Activated CD8-positive, alpha-beta memory T cell treated with anti-CD3 and anti-CD28 coated beads for 24 hours (primary cell): ENCODE measurements at regions not wholly inside any gene's neighbourhood (a gene's known extent, or its start where the extent isn't known, plus 50 kb on each side); places are given as distances from the start of the nearest gene placed in this dataset.
A peak's percentile ranks its signal among the peaks of the same experiment; 100 is the strongest.

Experiments
- DNase-seq: peaks from one replicate; pipeline ENCODE4 v3.0.0-alpha.2; 2020

DNA sequence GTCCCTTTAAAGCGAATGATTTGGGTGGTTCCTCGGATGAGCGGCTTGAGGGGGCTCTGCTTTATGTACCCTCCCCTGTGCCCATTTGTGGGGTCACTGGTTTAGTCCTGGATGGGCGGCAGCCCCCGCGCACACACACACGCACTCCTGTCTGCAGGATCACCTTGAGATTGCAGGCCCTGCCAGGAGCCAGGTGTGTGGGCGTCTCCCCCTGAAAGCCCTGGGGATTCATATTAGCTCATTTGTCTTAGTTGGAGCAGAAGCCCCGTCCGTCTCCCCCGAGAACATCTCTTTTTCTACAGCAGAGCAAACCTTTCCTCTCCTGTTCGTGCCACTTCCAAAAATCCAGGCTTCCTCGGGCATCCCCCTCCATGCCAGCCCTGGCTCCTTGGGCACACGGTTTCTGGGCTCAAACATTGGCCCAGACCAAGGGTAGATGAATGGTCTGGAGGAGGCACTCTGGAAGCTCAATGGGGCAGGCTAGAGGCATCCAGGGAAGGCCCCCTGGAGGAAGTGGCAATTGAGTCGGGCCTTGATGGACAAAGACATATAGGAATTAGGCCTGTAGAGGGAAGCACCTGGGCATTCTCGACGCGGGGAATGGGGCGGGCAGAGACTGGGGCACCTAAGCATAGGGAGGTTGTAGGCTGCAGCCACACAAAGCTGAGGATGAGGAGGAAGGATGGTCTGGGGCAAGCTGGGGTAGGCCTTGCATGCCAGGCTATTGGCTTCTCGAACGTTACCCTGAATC lies 218.5 kb upstream of the GSE1 start:
- peak; percentile 52 for DNase-seq

GRCh38 chr16:85395207-85395912 lies 217.8 kb upstream of the GSE1 start:
- DNase-seq, result peak; percentile 43

GRCh38 chr16:85395913-85396878 lies 216.9 kb upstream of the GSE1 start:
- DNase-seq, result peak; percentile 46

DNA sequence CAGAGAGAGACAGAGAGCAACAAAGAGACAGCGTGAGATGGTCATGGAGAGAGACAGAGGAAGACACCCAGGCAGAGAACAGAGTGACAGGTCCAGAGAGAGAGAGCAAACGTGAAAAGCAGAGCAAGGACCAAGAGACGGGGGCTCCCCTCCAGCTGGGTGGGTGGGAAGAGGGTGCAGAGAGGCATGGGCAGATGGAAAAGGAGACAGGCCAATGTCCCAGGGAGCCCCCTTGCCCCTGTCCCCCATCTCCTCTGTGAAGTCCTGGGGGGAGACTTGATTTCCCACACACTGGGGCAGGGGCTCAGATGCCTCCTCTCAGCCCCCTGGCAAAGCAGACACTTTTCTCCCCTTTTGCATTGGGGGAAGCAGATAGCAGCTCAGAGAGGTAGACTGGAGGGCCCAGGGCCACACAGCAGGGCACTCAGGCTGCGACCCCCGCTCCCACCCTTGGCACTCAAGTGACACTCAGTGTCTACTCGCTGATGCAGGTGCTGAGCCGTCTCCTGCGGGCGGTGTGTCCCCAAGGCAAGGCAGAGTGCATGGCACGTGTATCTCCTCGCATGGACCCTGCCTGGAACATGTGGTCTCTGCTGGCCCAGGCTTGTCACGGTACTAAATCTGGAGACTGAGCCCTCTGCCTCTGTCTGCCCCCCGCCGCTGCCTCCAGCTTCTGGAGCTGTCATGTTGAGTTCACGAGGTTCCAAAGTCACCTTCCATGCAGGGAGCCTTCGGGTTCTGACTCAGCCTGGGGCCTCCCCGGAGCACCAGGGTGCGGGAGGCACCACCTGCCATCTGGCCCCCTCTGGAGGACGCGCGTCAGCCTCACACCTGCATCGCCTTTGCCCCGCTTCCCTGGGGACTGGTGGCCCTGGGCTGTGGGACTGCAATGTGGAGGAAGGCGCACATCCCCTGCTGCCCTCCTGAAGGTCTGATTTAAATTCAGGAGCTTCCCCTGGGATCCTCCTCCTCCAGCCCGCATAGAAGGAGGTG lies 215.9 kb upstream of the GSE1 start:
- peak; percentile 54 for DNase-seq

DNA sequence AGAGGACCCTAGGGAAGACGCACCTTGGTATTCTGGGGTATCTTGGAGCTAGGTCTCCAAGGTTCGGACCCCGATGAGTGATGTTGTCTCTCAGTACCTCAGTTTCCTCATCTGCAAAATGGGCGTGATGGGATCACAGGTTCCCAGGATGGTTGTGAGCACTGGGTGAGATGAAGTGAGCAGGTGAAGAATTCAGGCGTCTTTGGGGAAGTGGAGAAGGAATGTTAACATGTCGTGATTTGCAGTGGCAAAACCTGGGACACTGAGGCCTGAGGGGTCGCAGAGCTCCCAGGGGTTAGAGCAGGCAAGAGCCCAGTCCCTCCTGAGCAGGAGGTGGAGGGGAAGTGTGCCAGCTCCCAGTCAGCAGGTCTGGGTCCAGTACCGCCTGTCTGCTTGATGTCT lies 215.1 kb upstream of the GSE1 start:
- DNase-seq, result peak; percentile 32

GRCh38 chr16:85398688-85399582 lies 214.2 kb upstream of the GSE1 start:
- peak; percentile 41 for DNase-seq

DNA sequence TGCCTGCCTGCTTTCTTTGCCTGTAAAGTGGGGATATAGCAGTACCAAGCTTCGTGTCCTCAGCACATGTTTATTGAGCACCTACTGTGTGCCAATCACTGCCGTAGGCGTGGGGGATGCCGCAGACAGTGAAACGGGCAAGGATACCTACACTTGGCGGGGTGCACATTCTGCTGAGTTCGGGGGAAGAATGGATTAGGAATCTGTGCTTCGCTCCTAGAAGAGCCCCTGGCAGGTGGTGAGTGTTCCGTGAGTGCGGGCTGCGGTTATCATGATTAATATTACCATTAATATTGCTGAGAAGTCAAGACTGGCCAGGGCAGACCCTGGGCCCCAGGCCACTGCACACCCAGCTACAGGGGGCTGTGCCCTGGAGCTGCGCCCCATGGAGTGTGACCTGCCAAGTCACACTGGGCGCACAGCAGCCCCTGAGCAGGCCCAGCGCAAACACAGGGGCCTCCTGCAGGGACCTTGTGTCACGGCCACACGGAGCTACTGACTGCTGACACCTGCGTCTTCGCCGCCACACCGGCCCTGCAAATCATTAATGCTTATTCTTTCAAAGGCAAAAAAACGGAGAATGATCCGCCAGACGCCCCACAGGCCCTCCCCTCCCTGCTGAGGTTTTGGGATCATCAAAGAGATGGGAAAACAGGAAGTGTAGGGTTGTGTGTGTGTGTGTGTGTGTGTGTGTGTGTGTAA lies 213.4 kb upstream of the GSE1 start:
- peak; percentile 48 for DNase-seq

DNA sequence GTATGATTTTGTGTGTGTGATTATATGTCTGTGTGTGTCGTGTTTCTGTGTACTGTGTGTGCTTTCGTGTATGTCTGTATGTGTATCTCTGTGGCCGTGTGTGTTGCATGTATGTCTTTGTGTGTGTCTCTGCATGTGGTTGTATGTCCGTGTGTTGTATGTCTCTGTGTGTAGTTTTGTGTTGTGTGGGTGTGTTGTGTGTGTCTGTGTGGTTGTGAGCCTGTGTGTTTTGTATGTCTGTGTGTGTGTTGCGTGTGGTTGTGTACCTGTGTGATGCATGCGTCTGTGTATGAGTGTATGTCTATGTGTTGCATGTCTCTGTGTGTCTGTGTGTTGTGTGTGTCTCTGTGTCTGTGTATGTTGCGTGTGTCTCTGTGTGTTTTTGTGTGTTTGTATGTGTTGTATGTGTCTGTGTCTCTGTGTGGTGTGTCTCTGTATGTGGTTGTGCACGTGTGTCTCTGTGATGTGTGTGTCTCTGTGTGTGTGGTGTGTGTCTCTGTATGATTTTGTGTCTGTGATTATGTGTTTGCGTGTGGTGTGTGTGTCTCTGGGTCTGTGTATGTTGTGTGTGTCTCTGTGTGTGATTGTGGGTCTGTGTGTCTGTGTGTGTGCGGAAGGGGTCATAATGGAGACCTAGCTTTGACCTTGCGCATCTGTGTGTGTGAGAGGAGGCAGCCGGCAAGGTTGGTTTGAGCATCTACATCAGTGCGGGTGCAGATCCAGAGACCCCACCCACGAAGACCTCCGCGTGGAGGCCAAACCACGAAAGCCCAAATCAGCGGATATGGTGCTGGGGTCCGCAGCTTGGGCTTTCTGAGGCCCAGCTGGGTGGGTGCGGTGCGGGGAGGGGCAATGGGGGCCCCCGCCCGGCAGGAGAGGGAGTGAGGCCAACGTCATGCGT lies 212.6 kb upstream of the GSE1 start:
- DNase-seq, result peak; percentile 5

- peak; percentile 17 for DNase-seq
These were observed 211.7 kb upstream of the GSE1 start for GRCh38 chr16:85401370-85401916.

DNA sequence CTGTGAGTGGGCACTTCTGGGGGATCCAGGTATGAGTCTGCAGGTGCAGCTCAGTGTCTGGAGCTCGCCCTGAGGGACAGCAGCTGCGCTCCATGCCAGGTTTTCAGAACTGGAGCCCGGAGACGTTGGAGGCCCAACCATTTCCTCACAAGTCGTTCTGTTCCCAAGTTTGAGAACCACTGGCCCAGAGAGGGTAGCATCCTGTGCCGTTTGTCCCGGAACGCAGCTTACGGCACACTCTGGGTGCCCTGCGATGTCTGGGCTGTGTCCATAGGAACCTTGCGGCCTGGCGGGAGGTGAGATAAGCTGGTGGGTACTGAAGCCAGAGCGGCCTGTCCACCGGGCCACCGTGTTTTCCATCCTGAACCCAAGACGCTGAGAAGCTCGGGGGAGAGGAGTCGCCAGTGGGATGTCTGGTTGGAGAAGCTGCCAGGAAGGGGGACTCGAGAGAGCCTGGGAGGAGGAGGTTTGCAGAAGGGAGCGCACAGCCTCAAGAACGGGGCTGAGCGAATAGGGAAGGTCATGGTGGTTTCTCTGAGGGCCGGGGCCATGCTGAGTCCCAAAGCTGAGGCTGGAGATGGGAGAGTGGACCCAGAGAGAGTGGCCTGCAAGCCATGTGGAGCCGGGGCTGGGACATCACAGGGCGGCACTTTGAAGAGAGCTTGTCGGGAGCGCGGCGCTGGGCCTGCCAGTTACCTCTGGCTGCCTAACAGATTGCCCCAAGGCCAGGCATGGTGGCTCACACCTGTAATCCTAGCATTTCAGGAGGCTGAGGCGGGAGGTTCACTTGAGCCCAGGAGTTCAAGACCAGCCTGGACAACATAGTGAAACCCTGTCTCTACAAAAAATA lies 211.0 kb upstream of the GSE1 start:
- DNase-seq, result peak; percentile 45

DNA sequence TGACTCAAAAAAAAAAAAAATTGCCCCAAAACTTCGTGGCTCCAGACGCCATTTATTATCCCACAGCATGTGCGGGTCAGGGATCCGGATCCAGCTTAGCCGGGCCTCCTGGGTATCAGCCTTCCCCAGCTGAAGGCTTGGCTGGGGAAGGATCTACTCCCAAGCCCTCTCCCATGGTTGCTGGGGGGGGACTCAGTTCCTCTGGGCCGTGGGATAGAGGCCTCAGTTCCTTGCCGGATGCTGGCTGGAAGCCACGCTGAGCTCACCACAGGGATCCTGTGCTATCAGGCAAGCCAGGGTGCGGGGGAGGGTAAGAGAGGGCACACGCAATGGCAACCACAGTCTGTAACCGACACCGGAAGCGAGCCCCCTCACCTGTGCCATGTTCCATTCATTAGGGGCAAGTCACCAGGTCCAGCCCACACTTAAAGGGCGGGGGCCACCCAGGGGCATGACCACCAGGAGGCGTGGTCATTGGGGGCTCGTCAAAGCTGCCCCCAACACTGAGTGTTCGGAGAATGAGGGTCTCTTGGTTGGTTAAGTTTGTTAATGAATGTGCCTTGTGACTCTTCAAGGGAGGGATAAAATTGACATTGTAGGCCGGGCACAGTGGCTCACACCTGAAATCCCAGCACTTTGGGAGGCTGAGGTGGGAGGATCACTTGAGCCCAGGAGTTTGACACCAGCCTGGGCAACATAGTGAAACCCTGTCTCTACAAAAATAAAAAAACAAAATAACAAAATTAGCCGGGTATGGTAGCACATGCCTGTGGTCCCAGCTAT lies 210.0 kb upstream of the GSE1 start:
- DNase-seq, result peak; percentile 57

- peak; percentile 42 for DNase-seq
These were observed 209.4 kb upstream of the GSE1 start for GRCh38 chr16:85403693-85404092.

- DNase-seq, result peak; percentile 48
These were observed 200.1 kb upstream of the GSE1 start for GRCh38 chr16:85412911-85413520.

- DNase-seq, result peak; percentile 50
These were observed 199.1 kb upstream of the GSE1 start for GRCh38 chr16:85413691-85414663.
